PC-9 (cell line): ENCODE measurements at regions not wholly inside any gene's neighbourhood (a gene's known extent, or its start where the extent isn't known, plus 50 kb on each side); places are given as distances from the start of the nearest gene placed in this dataset.

Source experiments
- BruUV-seq: library from RNA; stranded (reverse); fragments of 400-500 nt; replicated peaks from 2 replicates; lab custom pipeline; 2021; lab: Mats Ljungman, UMichigan
- CTCF ChIA-PET: fragments of 300-600 bp; sonication (Branson Sonifier 250); formaldehyde crosslinking; loops from one replicate; lab custom pipeline; 2022; ENCODE audit warnings: antibody characterized with exemption; lab: Charles Lee
- POLR2A ChIA-PET: fragments of 300-600 bp; sonication (Branson Sonifier 250); formaldehyde crosslinking; loops from one replicate; lab custom pipeline; 2022; ENCODE audit warnings: antibody characterized with exemption; ENCODE audit not compliant: unreplicated experiment; lab: Charles Lee
- DNase-seq, 2 experiments: peaks; one replicate each; pipeline versions ENCODE4 v3.0.0 to v3.0.0-alpha.2; 2015 to 2022; ENCODE audit warnings: mixed read lengths in 1 of 2
- H2AFZ ChIP-seq: fragments of 200-600 bp; sonication (generic); 2 replicates; pipeline ENCODE4 v1.8.1; 2017; ENCODE audit warnings: antibody characterized with exemption
- H3F3A ChIP-seq: fragments of 200-600 bp; sonication (generic); 2 replicates; pipeline ENCODE4 v1.8.1; 2017; ENCODE audit warnings: antibody characterized with exemption, mild to moderate bottlenecking, low read depth; ENCODE audit not compliant: insufficient read depth
- H3K27ac ChIP-seq: fragments of 200-600 bp; sonication (generic); 2 replicates; pipeline ENCODE4 v1.6.1; 2016; ENCODE audit warnings: mixed run types
- H3K27me3 ChIP-seq: fragments of 200-600 bp; sonication (generic); 2 replicates; pipeline ENCODE4 v1.6.1; 2016; ENCODE audit warnings: low read depth, mixed run types; ENCODE audit not compliant: insufficient read depth
- H3K36me3 ChIP-seq: fragments of 200-600 bp; sonication (generic); 2 replicates; pipeline ENCODE4 v1.6.1; 2016; ENCODE audit warnings: low read depth, mixed run types
- H3K4me1 ChIP-seq: fragments of 200-600 bp; sonication (generic); replicated peaks from 2 replicates; pipeline ENCODE4 v1.6.1; 2016; ENCODE audit warnings: mixed run types; ENCODE audit not compliant: insufficient read depth
- H3K4me2 ChIP-seq: fragments of 200-600 bp; sonication (generic); 2 replicates; pipeline ENCODE4 v1.6.1; 2017; ENCODE audit warnings: mixed run types
- H3K4me3 ChIP-seq: fragments of 200-600 bp; sonication (generic); 2 replicates; pipeline ENCODE4 v1.6.1; 2016; ENCODE audit warnings: mixed run types
- H3K79me2 ChIP-seq: fragments of 200-600 bp; sonication (generic); 2 replicates; pipeline ENCODE4 v1.6.1; 2017; ENCODE audit warnings: low read depth, mixed run types
- H3K9me2 ChIP-seq: fragments of 200-600 bp; sonication (generic); 2 replicates; pipeline ENCODE4 v1.8.1; 2017; ENCODE audit warnings: mild to moderate bottlenecking; ENCODE audit not compliant: insufficient read depth
- H3K9me3 ChIP-seq: fragments of 200-600 bp; sonication (generic); 2 replicates; pipeline ENCODE4 v1.8.1; 2016; ENCODE audit warnings: low read depth; ENCODE audit not compliant: insufficient read depth
- H4K20me1 ChIP-seq: fragments of 200-600 bp; sonication (generic); 2 replicates; pipeline ENCODE4 v1.8.1; 2017; ENCODE audit not compliant: insufficient read depth
- EZH2 ChIP-seq: fragments of 200-600 bp; sonication (generic); IDR thresholded peaks from 2 replicates; pipeline ENCODE4 v1.8.0; 2017; ENCODE audit warnings: antibody characterized with exemption, low read depth
- intact Hi-C: fragments of 100-400 bp; cut with micrococcal nuclease; formaldehyde crosslinking; loops from one replicate; pipeline ENCODE4 v1.10.0; 2022; ENCODE audit not compliant: unreplicated experiment
- TF ChIP-seq, protein P1 (sequence below): fragments of 200-600 bp; sonication (generic); conservative IDR thresholded peaks from 2 replicates; pipeline ENCODE4 v1.6.1; 2017; ENCODE audit warnings: mixed run types, antibody characterized with exemption, mild to moderate bottlenecking, moderate library complexity

- no peak overlapping the region for H3K4me3 ChIP-seq
- TF ChIP-seq EZH2 = no peak
- TF ChIP-seq, protein P1, sequence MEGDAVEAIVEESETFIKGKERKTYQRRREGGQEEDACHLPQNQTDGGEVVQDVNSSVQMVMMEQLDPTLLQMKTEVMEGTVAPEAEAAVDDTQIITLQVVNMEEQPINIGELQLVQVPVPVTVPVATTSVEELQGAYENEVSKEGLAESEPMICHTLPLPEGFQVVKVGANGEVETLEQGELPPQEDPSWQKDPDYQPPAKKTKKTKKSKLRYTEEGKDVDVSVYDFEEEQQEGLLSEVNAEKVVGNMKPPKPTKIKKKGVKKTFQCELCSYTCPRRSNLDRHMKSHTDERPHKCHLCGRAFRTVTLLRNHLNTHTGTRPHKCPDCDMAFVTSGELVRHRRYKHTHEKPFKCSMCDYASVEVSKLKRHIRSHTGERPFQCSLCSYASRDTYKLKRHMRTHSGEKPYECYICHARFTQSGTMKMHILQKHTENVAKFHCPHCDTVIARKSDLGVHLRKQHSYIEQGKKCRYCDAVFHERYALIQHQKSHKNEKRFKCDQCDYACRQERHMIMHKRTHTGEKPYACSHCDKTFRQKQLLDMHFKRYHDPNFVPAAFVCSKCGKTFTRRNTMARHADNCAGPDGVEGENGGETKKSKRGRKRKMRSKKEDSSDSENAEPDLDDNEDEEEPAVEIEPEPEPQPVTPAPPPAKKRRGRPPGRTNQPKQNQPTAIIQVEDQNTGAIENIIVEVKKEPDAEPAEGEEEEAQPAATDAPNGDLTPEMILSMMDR = no peak
- no peaks in the 10 kb centered on the region for H3K9me3 ChIP-seq
- no peaks in the 10 kb centered on the region for H3F3A ChIP-seq
- H3K36me3 ChIP-seq = no peaks in the 10 kb centered on the region
- H3K9me2 ChIP-seq = no peaks in the 10 kb centered on the region
- intact Hi-C loops = no loop called here
- H3K79me2 ChIP-seq = no peaks in the 10 kb centered on the region
- CTCF ChIA-PET = no interaction called here
- BruUV-seq = no TSS peak
- no peaks in the 10 kb centered on the region for H3K4me1 ChIP-seq
- H3K27ac ChIP-seq = no peak overlapping the region
- no peak overlapping the region for H3K4me2 ChIP-seq
- no peak for DNase-seq
- H2AFZ ChIP-seq = no peak overlapping the region
- no peaks in the 10 kb centered on the region for H3K27me3 ChIP-seq
- H4K20me1 ChIP-seq = no peaks in the 10 kb centered on the region
- POLR2A ChIA-PET = no interaction called here
Measured at GRCh38 chr4:59646082-59646481, 1554.0 kb upstream of the ADGRL3 start.

GRCh38 chr4:59647011-59647410, 1553.1 kb upstream of the ADGRL3 start:
- no peaks in the 10 kb centered on the region for H3F3A ChIP-seq
- no peaks in the 10 kb centered on the region for H3K9me2 ChIP-seq
- H3K4me3 ChIP-seq = no peak overlapping the region
- no peak for DNase-seq
- ChIA-PET CTCF (no interaction called here), POLR2A (no interaction called here)
- no peak overlapping the region for H3K4me2 ChIP-seq
- TF ChIP-seq EZH2 = no peak
- TF ChIP-seq, protein P1 = no peak
- H2AFZ ChIP-seq = no peak overlapping the region
- no peaks in the 10 kb centered on the region for H4K20me1 ChIP-seq
- H3K27ac ChIP-seq = no peak overlapping the region
- H3K36me3 ChIP-seq = no peaks in the 10 kb centered on the region
- no peaks in the 10 kb centered on the region for H3K9me3 ChIP-seq
- no peaks in the 10 kb centered on the region for H3K4me1 ChIP-seq
- intact Hi-C loops = no loop called here
- BruUV-seq = no TSS peak
- no peaks in the 10 kb centered on the region for H3K27me3 ChIP-seq
- no peaks in the 10 kb centered on the region for H3K79me2 ChIP-seq

GRCh38 chr4:59647500-59647899, 1552.6 kb upstream of the ADGRL3 start:
- CTCF ChIA-PET = no interaction called here
- no peaks in the 10 kb centered on the region for H3K9me3 ChIP-seq
- no peaks in the 10 kb centered on the region for H4K20me1 ChIP-seq
- TF ChIP-seq, protein P1 = no peak
- no peak for TF ChIP-seq EZH2
- no peak overlapping the region for H3K4me2 ChIP-seq
- POLR2A ChIA-PET = no interaction called here
- no peaks in the 10 kb centered on the region for H3K79me2 ChIP-seq
- H3K9me2 ChIP-seq = no peaks in the 10 kb centered on the region
- no peak overlapping the region for H3K4me3 ChIP-seq
- no peaks in the 10 kb centered on the region for H3K4me1 ChIP-seq
- no peak for DNase-seq
- no TSS peak for BruUV-seq
- no peak overlapping the region for H3K27ac ChIP-seq
- no peaks in the 10 kb centered on the region for H3F3A ChIP-seq
- H3K36me3 ChIP-seq = no peaks in the 10 kb centered on the region
- intact Hi-C loops = no loop called here
- H3K27me3 ChIP-seq = no peaks in the 10 kb centered on the region
- no peak overlapping the region for H2AFZ ChIP-seq
